Osteoblast (primary cell): ENCODE measurements at regions not wholly inside any gene's neighbourhood (a gene's known extent, or its start where the extent isn't known, plus 50 kb on each side); places are given as distances from the start of the nearest gene placed in this dataset.

Experiments used
- DNase-seq: peaks from one replicate; pipeline ENCODE4 v3.0.0; 2011; ENCODE audit warnings: low spot score, mixed read lengths; ENCODE audit not compliant: insufficient read length; ENCODE audit errors: missing footprints
- H2AFZ ChIP-seq: 2 replicates; pipeline ENCODE4 v1.6.0; 2011; ENCODE audit warnings: mild to moderate bottlenecking, low read length
- H3K27ac ChIP-seq: 2 replicates; pipeline ENCODE4 v1.5.1; 2011; ENCODE audit warnings: mild to moderate bottlenecking, low read depth, low read length, moderate library complexity
- H3K27me3 ChIP-seq: 2 replicates; pipeline ENCODE4 v1.6.0; 2012; ENCODE audit warnings: mild to moderate bottlenecking, control low read depth, inconsistent platforms, low read length, moderate library complexity; ENCODE audit not compliant: insufficient read depth
- H3K36me3 ChIP-seq: 2 replicates; pipeline ENCODE4 v1.5.1; 2011; ENCODE audit warnings: mild to moderate bottlenecking, low read length, control low read depth, moderate library complexity; ENCODE audit not compliant: insufficient read depth
- H3K4me1 ChIP-seq: 2 replicates; pipeline ENCODE4 v1.5.1; 2011; ENCODE audit warnings: mild to moderate bottlenecking, low read length, control low read depth, moderate library complexity; ENCODE audit not compliant: insufficient read depth
- H3K4me2 ChIP-seq: 2 replicates; pipeline ENCODE4 v1.6.0; 2011; ENCODE audit warnings: mild to moderate bottlenecking, low read length; ENCODE audit not compliant: insufficient read depth
- H3K4me3 ChIP-seq: fragments of 200-600 bp; sonication (generic); 3 replicates; pipeline ENCODE4 v1.5.1; 2012; ENCODE audit warnings: mild to moderate bottlenecking, low read length, inconsistent platforms; ENCODE audit not compliant: insufficient read depth
- H3K79me2 ChIP-seq: 2 replicates; pipeline ENCODE4 v1.6.0; 2012; ENCODE audit warnings: mild to moderate bottlenecking, low read length, control low read depth, inconsistent platforms; ENCODE audit not compliant: insufficient read depth
- H3K9me3 ChIP-seq: 2 replicates; pipeline ENCODE4 v1.5.1; 2011; ENCODE audit warnings: low read depth, low read length, control low read depth
- H4K20me1 ChIP-seq: 2 replicates; pipeline ENCODE4 v1.6.0; 2012; ENCODE audit warnings: mild to moderate bottlenecking, low read length, control low read depth; ENCODE audit not compliant: insufficient read depth
- TF ChIP-seq, protein P1 (sequence below): IDR thresholded peaks from 2 replicates; pipeline ENCODE4 v1.5.1; 2011; ENCODE audit warnings: mild to moderate bottlenecking, low read depth, low read length, moderate library complexity; ENCODE audit errors: extremely low read depth

GRCh38 chr13:107721125-107721869 is 494.0 kb downstream of the LIG4 start:
- peaks cover 21% of the 10 kb centered on the region for H3K79me2 ChIP-seq
- peaks cover 9% of the 10 kb centered on the region for H4K20me1 ChIP-seq
- H3K4me1 ChIP-seq, result no peaks in the 10 kb centered on the region
- TF ChIP-seq, protein P1, sequence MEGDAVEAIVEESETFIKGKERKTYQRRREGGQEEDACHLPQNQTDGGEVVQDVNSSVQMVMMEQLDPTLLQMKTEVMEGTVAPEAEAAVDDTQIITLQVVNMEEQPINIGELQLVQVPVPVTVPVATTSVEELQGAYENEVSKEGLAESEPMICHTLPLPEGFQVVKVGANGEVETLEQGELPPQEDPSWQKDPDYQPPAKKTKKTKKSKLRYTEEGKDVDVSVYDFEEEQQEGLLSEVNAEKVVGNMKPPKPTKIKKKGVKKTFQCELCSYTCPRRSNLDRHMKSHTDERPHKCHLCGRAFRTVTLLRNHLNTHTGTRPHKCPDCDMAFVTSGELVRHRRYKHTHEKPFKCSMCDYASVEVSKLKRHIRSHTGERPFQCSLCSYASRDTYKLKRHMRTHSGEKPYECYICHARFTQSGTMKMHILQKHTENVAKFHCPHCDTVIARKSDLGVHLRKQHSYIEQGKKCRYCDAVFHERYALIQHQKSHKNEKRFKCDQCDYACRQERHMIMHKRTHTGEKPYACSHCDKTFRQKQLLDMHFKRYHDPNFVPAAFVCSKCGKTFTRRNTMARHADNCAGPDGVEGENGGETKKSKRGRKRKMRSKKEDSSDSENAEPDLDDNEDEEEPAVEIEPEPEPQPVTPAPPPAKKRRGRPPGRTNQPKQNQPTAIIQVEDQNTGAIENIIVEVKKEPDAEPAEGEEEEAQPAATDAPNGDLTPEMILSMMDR, result no peak
- DNase-seq, result no peak
- no peak overlapping the region for H3K27ac ChIP-seq
- H3K36me3 ChIP-seq, result no peaks in the 10 kb centered on the region
- H3K9me3 ChIP-seq, result no peaks in the 10 kb centered on the region
- peak overlapping the region; percentile 52 for H3K4me2 ChIP-seq
- peak overlapping the region; percentile 37 for H3K4me3 ChIP-seq
- H2AFZ ChIP-seq, result no peak overlapping the region
- no peaks in the 10 kb centered on the region for H3K27me3 ChIP-seq

GRCh38 chr13:107716741-107717140 is 498.6 kb downstream of the LIG4 start:
- H2AFZ ChIP-seq, result no peak overlapping the region
- H3K27ac ChIP-seq, result no peak overlapping the region
- no peak overlapping the region for H3K4me3 ChIP-seq
- H3K4me1 ChIP-seq, result no peaks in the 10 kb centered on the region
- H3K27me3 ChIP-seq, result no peaks in the 10 kb centered on the region
- no peaks in the 10 kb centered on the region for H3K9me3 ChIP-seq
- H3K79me2 ChIP-seq, result peaks cover 22% of the 10 kb centered on the region
- peaks cover 9% of the 10 kb centered on the region for H4K20me1 ChIP-seq
- no peaks in the 10 kb centered on the region for H3K36me3 ChIP-seq
- H3K4me2 ChIP-seq, result no peak overlapping the region
- TF ChIP-seq, protein P1, result no peak
- DNase-seq, result no peak

GRCh38 chr13:107716241-107716640 is 499.1 kb downstream of the LIG4 start:
- Histone ChIP-seq H3K27ac (no peak overlapping the region), H3K36me3 (no peaks in the 10 kb centered on the region), H3K9me3 (no peaks in the 10 kb centered on the region), H3K4me2 (no peak overlapping the region), H3K79me2 (peaks cover 17% of the 10 kb centered on the region), H3K27me3 (no peaks in the 10 kb centered on the region), H4K20me1 (peaks cover 9% of the 10 kb centered on the region), H3K4me3 (no peak overlapping the region), H3K4me1 (no peaks in the 10 kb centered on the region), H2AFZ (no peak overlapping the region)
- DNase-seq, result no peak
- TF ChIP-seq, protein P1, result no peak

- Histone ChIP-seq H3K9me3 (no peaks in the 10 kb centered on the region), H3K27me3 (no peaks in the 10 kb centered on the region), H3K4me1 (no peaks in the 10 kb centered on the region), H3K36me3 (no peaks in the 10 kb centered on the region), H3K4me3 (no peak overlapping the region), H4K20me1 (peaks cover 9% of the 10 kb centered on the region), H2AFZ (no peak overlapping the region), H3K79me2 (peaks cover 13% of the 10 kb centered on the region), H3K4me2 (no peak overlapping the region), H3K27ac (no peak overlapping the region)
- TF ChIP-seq, protein P1, result no peak
- no peak for DNase-seq
These were observed 499.8 kb downstream of the LIG4 start for GRCh38 chr13:107715496-107715895.
